Peyer's patch (tissue), 4 donors: ENCODE measurements at regions not wholly inside any gene's neighbourhood (a gene's known extent, or its start where the extent isn't known, plus 50 kb on each side); places are given as distances from the start of the nearest gene placed in this dataset.

Experiments
- DNase-seq, 3 donors: peaks; one replicate each; pipeline ENCODE4 v3.0.0-alpha.2; 2017 to 2019
- H3K27ac ChIP-seq, 4 donors: fragments of 200-600 bp; sonication (generic); one replicate each; pipeline ENCODE4 v1.5.1; 2016 to 2019
- H3K27me3 ChIP-seq, 2 donors: fragments of 200-600 bp; sonication (generic); one replicate each; pipeline ENCODE4 v1.5.1; 2019
- H3K36me3 ChIP-seq, 3 donors: fragments of 200-600 bp; sonication (generic); one replicate each; pipeline ENCODE4 v1.5.1; 2016 to 2019
- H3K4me1 ChIP-seq, 4 donors: fragments of 200-600 bp; sonication (generic); one replicate each; pipeline ENCODE4 v1.5.1; 2016 to 2019
- H3K4me3 ChIP-seq, 4 donors: fragments of 200-600 bp; sonication (generic); 1 replicate in 3 of 4; 2 replicates in 1 of 4; pipeline ENCODE4 v1.5.1; 2016 to 2019; ENCODE audit warnings: mild to moderate bottlenecking in 1 of 4
- H3K9me3 ChIP-seq, 4 donors: fragments of 200-600 bp; sonication (generic); one replicate each; pipeline ENCODE4 v1.5.1; 2016 to 2019; ENCODE audit warnings: mild to moderate bottlenecking in 1 of 4
- CTCF ChIP-seq, 6 experiments: fragments of 450-650 bp in 4 of 6; fragments of 200-600 bp in 2 of 6; sonication (generic) in 1 of 6; IDR thresholded peaks; one replicate each; pipeline ENCODE4 v1.5.1; 2017 to 2019; ENCODE audit warnings: antibody characterized with exemption in 6 of 6, mild to moderate bottlenecking in 3 of 6, moderate library complexity in 1 of 6
- POLR2A ChIP-seq, 2 donors: fragments of 450-650 bp; IDR thresholded peaks; one replicate each; pipeline ENCODE4 v1.5.1; 2017; ENCODE audit warnings: antibody characterized with exemption in 2 of 2, mild to moderate bottlenecking in 2 of 2, moderate library complexity in 2 of 2

- TF ChIP-seq CTCF (IDR thresholded peaks at IDR 0.05) (no peak), POLR2A (IDR thresholded peaks at IDR 0.05) (no peak)
- no peak overlapping the region for H3K4me3 ChIP-seq
- H3K27ac ChIP-seq = no peak overlapping the region
- H3K27me3 ChIP-seq = no peaks in the 10 kb centered on the region
- no peaks in the 10 kb centered on the region for H3K4me1 ChIP-seq
- no peak for DNase-seq
- H3K9me3 ChIP-seq = no peaks in the 10 kb centered on the region
- no peaks in the 10 kb centered on the region for H3K36me3 ChIP-seq
These were observed 152.8 kb downstream of the FSIP2 start for GRCh38 chr2:185891403-185891802.

- Histone ChIP-seq H3K36me3 (no peaks in the 10 kb centered on the region), H3K4me1 (no peaks in the 10 kb centered on the region), H3K9me3 (no peaks in the 10 kb centered on the region), H3K27ac (no peak overlapping the region), H3K4me3 (no peak overlapping the region), H3K27me3 (no peaks in the 10 kb centered on the region)
- no peak for DNase-seq
- TF ChIP-seq CTCF (IDR thresholded peaks at IDR 0.05) (no peak), POLR2A (IDR thresholded peaks at IDR 0.05) (no peak)
These were observed 153.3 kb downstream of the FSIP2 start for GRCh38 chr2:185891804-185892411.

GRCh38 chr2:185892484-185892883, 153.9 kb downstream of the FSIP2 start:
- Histone ChIP-seq H3K27ac (no peak overlapping the region), H3K4me1 (no peaks in the 10 kb centered on the region), H3K27me3 (no peaks in the 10 kb centered on the region), H3K9me3 (no peaks in the 10 kb centered on the region), H3K36me3 (no peaks in the 10 kb centered on the region), H3K4me3 (no peak overlapping the region)
- no peak for DNase-seq
- TF ChIP-seq POLR2A (IDR thresholded peaks at IDR 0.05) (no peak), CTCF (IDR thresholded peaks at IDR 0.05) (no peak)

GRCh38 chr2:185894223-185894622, 155.6 kb downstream of the FSIP2 start:
- Histone ChIP-seq H3K4me1 (no peaks in the 10 kb centered on the region), H3K9me3 (no peaks in the 10 kb centered on the region), H3K4me3 (no peak overlapping the region), H3K27me3 (no peaks in the 10 kb centered on the region), H3K36me3 (no peaks in the 10 kb centered on the region), H3K27ac (no peak overlapping the region)
- TF ChIP-seq CTCF (IDR thresholded peaks at IDR 0.05) (no peak), POLR2A (IDR thresholded peaks at IDR 0.05) (no peak)
- DNase-seq = no peak

GRCh38 chr2:185895828-185896693, 157.5 kb downstream of the FSIP2 start:
- Histone ChIP-seq H3K9me3 (no peaks in the 10 kb centered on the region), H3K4me3 (no peak overlapping the region), H3K36me3 (no peaks in the 10 kb centered on the region), H3K27me3 (no peaks in the 10 kb centered on the region), H3K27ac (no peak overlapping the region), H3K4me1 (no peaks in the 10 kb centered on the region)
- no peak for TF ChIP-seq CTCF (IDR thresholded peaks at IDR 0.05)
- no peak for TF ChIP-seq POLR2A (IDR thresholded peaks at IDR 0.05)
- no peak for DNase-seq
